Colonic mucosa (tissue), 4 donors: ENCODE measurements at regions not wholly inside any gene's neighbourhood (a gene's known extent, or its start where the extent isn't known, plus 50 kb on each side); places are given as distances from the start of the nearest gene placed in this dataset.

Experiments
- DNase-seq: peaks from one replicate; pipeline ENCODE4 v3.0.0-alpha.2; 2020
- H3K27ac ChIP-seq: fragments of 200-600 bp; one replicate; pipeline ENCODE4 v1.8.0; 2021
- H3K27me3 ChIP-seq: fragments of 200-600 bp; one replicate; pipeline ENCODE4 v1.8.0; 2021
- H3K36me3 ChIP-seq: fragments of 200-600 bp; one replicate; pipeline ENCODE4 v1.8.0; 2021
- H3K4me1 ChIP-seq: fragments of 200-600 bp; one replicate; pipeline ENCODE4 v1.8.0; 2021; ENCODE audit warnings: mild to moderate bottlenecking
- H3K4me3 ChIP-seq: fragments of 200-600 bp; one replicate; pipeline ENCODE4 v1.8.0; 2021
- H3K9ac ChIP-seq, 2 donors: one replicate each; pipeline ENCODE4 v1.7.0; 2013; ENCODE audit warnings: control low read depth in 2 of 2, low read depth in 2 of 2, low read length in 2 of 2
- H3K9me3 ChIP-seq: fragments of 200-600 bp; one replicate; pipeline ENCODE4 v1.8.0; 2021
- intact Hi-C: fragments of 100-400 bp; cut with DNase I; formaldehyde crosslinking; loops from one replicate; pipeline ENCODE4 v1.14.1; 2022
- TF ChIP-seq, protein P1 (sequence below): fragments of 200-600 bp; IDR thresholded peaks from one replicate; pipeline ENCODE4 v1.8.0; 2022; ENCODE audit warnings: antibody characterized with exemption, mild to moderate bottlenecking
- donor health status: healthy.
- donor health status: DM: no; HTN: no; CAD: no.
- donor health status: DM: no; HTN: no; CAD: no.

DNA sequence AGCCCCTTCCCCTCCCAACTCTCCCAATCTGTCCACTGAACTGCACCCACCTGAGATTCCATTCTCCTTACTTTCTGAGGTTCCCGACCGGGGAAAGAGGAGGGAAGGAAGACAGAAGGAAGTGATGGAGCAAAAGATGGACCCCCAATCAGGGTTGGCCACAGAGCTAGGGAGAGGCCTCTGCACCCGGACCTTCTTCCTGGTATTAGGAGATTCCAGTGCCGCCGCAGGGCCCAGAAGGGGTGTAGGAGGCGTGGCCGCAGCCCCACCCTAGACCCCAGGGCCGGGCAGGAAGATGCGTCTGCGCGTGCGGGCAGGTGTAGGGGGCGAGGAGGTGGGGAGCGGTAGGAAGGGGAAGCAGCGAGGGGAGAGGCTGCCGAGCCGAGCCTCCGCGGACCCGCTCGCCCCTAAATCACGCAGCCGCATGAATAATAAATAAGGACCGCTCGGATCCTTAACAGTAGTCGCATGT lies 104.2 kb upstream of the MVB12B start:
- intact Hi-C loops, result no loop called here
- H3K9me3 ChIP-seq, result no peaks in the 10 kb centered on the region
- no peak overlapping the region for H3K27ac ChIP-seq
- H3K9ac ChIP-seq, result no peak overlapping the region
- H3K27me3 ChIP-seq, result peaks cover 23% of the 10 kb centered on the region
- TF ChIP-seq, protein P1, sequence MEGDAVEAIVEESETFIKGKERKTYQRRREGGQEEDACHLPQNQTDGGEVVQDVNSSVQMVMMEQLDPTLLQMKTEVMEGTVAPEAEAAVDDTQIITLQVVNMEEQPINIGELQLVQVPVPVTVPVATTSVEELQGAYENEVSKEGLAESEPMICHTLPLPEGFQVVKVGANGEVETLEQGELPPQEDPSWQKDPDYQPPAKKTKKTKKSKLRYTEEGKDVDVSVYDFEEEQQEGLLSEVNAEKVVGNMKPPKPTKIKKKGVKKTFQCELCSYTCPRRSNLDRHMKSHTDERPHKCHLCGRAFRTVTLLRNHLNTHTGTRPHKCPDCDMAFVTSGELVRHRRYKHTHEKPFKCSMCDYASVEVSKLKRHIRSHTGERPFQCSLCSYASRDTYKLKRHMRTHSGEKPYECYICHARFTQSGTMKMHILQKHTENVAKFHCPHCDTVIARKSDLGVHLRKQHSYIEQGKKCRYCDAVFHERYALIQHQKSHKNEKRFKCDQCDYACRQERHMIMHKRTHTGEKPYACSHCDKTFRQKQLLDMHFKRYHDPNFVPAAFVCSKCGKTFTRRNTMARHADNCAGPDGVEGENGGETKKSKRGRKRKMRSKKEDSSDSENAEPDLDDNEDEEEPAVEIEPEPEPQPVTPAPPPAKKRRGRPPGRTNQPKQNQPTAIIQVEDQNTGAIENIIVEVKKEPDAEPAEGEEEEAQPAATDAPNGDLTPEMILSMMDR, result no peak
- no peak for DNase-seq
- no peaks in the 10 kb centered on the region for H3K36me3 ChIP-seq
- H3K4me1 ChIP-seq, result no peaks in the 10 kb centered on the region
- H3K4me3 ChIP-seq, result no peak overlapping the region

DNA sequence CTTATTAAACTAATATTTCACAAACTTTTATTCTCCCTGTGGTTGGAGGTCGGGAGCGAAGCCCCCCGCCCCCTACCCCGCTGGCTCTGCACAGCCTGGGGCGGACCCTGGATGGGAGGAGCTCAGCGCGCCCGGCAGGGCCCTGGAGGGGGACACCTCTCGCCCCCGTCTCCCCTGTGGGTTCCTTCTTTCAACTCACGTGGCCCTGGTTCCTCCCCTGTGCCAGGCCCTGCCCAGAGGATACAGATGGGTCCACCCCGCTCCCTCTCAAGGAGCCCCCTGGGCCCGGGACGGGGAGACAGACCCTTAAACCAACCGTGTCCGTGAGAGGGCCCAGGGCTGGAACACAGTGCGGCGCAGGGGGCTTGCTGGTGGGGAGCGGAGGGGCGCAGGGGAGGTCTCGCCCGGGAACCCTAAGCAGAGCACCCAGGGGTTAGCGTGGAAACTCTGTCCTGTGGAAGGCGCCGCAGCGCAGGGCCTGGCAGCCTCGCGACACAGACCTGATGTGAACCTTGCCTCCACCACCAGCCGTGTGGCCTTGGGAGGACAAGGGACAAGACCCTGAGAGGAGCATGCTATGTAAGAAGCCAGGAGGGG lies 103.7 kb upstream of the MVB12B start:
- no peak overlapping the region for H3K4me3 ChIP-seq
- H3K4me1 ChIP-seq, result no peaks in the 10 kb centered on the region
- no peak for DNase-seq
- no peak overlapping the region for H3K9ac ChIP-seq
- H3K27me3 ChIP-seq, result peaks cover 23% of the 10 kb centered on the region
- TF ChIP-seq, protein P1, result no peak
- intact Hi-C loops, result no loop called here
- H3K9me3 ChIP-seq, result no peaks in the 10 kb centered on the region
- no peak overlapping the region for H3K27ac ChIP-seq
- no peaks in the 10 kb centered on the region for H3K36me3 ChIP-seq

DNA sequence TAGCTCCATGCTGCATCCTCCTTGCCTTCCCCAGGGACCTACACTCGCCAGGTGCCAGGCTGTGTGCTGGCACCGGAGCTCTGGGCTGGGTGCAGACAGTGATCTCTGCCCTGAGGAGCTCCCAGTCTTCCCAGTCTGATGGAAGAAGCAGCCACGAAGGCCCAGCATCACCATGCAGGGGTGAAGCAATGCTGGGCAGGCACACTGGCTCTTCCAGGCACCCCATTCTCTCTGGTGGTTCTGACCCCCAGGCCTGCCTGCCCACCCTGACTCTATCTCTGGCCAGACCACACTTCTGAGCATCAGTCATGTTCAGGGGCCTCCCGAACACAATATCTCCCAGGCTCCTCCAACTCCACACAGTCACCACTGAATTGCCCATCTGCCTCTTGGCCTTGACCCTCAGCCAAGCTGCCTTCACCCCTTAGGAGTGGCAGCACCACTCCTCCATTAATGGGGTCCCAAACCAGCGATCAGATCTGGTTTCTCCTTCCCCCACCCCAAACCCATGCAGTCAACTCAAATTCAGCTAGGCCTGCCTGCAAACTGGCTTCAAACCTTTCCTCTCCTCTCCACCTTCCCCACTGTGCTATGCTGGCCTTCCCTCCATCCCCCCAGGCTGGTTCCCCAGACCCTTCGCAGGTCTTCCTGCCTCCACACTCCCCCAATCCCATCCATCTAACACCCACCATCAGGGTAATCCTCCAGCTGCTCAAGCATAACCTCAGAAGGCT lies 102.7 kb upstream of the MVB12B start:
- no peaks in the 10 kb centered on the region for H3K9me3 ChIP-seq
- no peak overlapping the region for H3K9ac ChIP-seq
- H3K36me3 ChIP-seq, result no peaks in the 10 kb centered on the region
- H3K27ac ChIP-seq, result no peak overlapping the region
- H3K27me3 ChIP-seq, result peaks cover 23% of the 10 kb centered on the region
- intact Hi-C loops, result no loop called here
- TF ChIP-seq, protein P1, result no peak
- H3K4me3 ChIP-seq, result no peak overlapping the region
- no peak for DNase-seq
- H3K4me1 ChIP-seq, result no peaks in the 10 kb centered on the region

DNA sequence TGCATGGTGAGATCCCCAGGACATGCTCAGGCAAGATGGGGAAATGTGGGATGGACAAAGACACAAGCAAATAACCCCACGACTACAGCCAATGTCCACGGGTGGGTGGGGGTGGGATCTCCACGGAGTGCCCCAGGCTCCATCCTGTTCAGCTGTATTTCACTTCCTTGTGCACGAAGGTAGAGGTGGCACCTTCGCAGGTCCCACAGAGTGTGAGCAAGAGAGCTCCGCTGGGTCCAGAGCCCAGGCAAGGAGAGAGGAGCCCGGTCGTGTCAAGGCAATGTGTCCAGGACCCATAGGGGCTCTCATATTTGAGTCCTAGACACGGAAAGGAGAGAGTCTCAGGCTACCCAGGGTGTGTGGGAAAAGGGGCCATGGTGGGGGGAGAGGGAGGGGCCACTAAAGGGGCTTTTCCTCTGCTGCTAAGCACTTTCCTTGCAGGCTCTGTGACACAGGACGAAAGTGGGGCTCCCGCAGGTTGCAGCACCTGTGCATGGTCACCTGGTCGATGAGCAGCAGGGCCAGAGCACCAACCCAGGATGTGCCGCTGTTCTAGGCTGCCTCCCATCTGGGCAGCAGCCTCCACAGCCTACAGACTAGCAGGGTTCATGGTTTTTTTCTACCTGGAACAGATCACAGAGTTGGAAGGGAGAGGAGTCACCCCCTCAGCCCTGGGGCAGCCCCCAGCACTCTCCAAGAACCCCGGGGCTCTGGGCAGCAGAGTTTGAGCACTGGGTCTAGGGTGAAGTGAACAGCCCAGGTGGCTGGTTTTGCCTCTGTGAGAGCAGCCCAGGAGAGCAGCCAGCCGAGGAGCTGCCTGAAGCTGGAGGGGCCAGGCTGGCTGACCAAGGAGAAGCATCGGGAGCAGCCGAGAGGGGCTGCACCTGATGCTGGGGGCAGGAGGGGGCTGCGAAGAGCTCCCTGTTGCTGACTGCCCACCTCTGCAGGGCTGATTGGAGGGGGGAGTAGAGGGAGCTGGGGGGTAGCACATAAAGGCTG lies 100.7 kb upstream of the MVB12B start:
- Histone ChIP-seq H3K9me3 (no peaks in the 10 kb centered on the region), H3K9ac (no peak overlapping the region), H3K27me3 (peaks cover 23% of the 10 kb centered on the region), H3K4me1 (no peaks in the 10 kb centered on the region), H3K4me3 (no peak overlapping the region), H3K36me3 (no peaks in the 10 kb centered on the region), H3K27ac (no peak overlapping the region)
- intact Hi-C loops, result no loop called here
- no peak for DNase-seq
- TF ChIP-seq, protein P1, result no peak
